ENCODE measurements at regions not wholly inside any gene's neighbourhood (a gene's known extent, or its start where the extent isn't known, plus 50 kb on each side); places are given as distances from the start of the nearest gene placed in this dataset.

GRCh38 chr5:2453781-2454180 lies 297.7 kb downstream of the IRX2 start:
- DNase-seq (ENCODE audit: low read depth) = no peak

GRCh38 chr5:2451100-2451499 lies 300.4 kb downstream of the IRX2 start:
- no peak for DNase-seq (ENCODE audit: low read depth)

- DNase-seq (ENCODE audit: low read depth) = no peak
These were observed 308.8 kb downstream of the IRX2 start for GRCh38 chr5:2442496-2443354.

- DNase-seq (ENCODE audit: low read depth) = no peak
These were observed 309.8 kb downstream of the IRX2 start for GRCh38 chr5:2441495-2442180.

- DNase-seq (ENCODE audit: low read depth) = no peak
These were observed 311.9 kb downstream of the IRX2 start for GRCh38 chr5:2439608-2440007.

GRCh38 chr5:2433086-2433485 lies 318.4 kb downstream of the IRX2 start:
- no peak for DNase-seq (ENCODE audit: low read depth)

GRCh38 chr5:2432076-2432920 lies 319.2 kb downstream of the IRX2 start:
- no peak for DNase-seq (ENCODE audit: low read depth)

- DNase-seq (ENCODE audit: low read depth) = no peak
These were observed 320.9 kb downstream of the IRX2 start for GRCh38 chr5:2430606-2431005.

GRCh38 chr5:2427983-2428382 lies 323.5 kb downstream of the IRX2 start:
- DNase-seq (ENCODE audit: low read depth) = no peak

- no peak for DNase-seq (ENCODE audit: low read depth)
These were observed 327.8 kb downstream of the IRX2 start for GRCh38 chr5:2423634-2424033.

- DNase-seq (ENCODE audit: low read depth) = no peak
These were observed 334.2 kb downstream of the IRX2 start for GRCh38 chr5:2417301-2417700.

- DNase-seq (ENCODE audit: low read depth) = no peak
These were observed 335.8 kb downstream of the IRX2 start for GRCh38 chr5:2415678-2416077.

GRCh38 chr5:2410451-2410850 lies 341.0 kb downstream of the IRX2 start:
- DNase-seq (ENCODE audit: low read depth) = no peak

- no peak for DNase-seq (ENCODE audit: low read depth)
These were observed 348.2 kb downstream of the IRX2 start for GRCh38 chr5:2403296-2403695.

GRCh38 chr5:2399804-2400203 lies 351.7 kb downstream of the IRX2 start:
- DNase-seq (ENCODE audit: low read depth) = no peak

- DNase-seq (ENCODE audit: low read depth) = no peak
These were observed 352.4 kb downstream of the IRX2 start for GRCh38 chr5:2399096-2399495.

GRCh38 chr5:2393556-2393955 lies 357.9 kb downstream of the IRX2 start:
- DNase-seq (ENCODE audit: low read depth) = no peak

- no peak for DNase-seq (ENCODE audit: low read depth)
These were observed 359.9 kb downstream of the IRX2 start for GRCh38 chr5:2391566-2391965.

GRCh38 chr5:2391021-2391420 lies 360.5 kb downstream of the IRX2 start:
- no peak for DNase-seq (ENCODE audit: low read depth)

- DNase-seq (ENCODE audit: low read depth) = no peak
These were observed 362.9 kb downstream of the IRX2 start for GRCh38 chr5:2388571-2388970.

GRCh38 chr5:2387634-2388325 lies 363.7 kb downstream of the IRX2 start:
- DNase-seq (ENCODE audit: low read depth) = no peak

All from myocyte (in vitro differentiated cells).